Colonic mucosa (tissue), 4 donors: ENCODE measurements at regions not wholly inside any gene's neighbourhood (a gene's known extent, or its start where the extent isn't known, plus 50 kb on each side); places are given as distances from the start of the nearest gene placed in this dataset.
A peak's percentile ranks its signal among the peaks of the same experiment; 100 is the strongest.

Experiments used
- DNase-seq: peaks from one replicate; pipeline ENCODE4 v3.0.0-alpha.2; 2020
- H3K27ac ChIP-seq: fragments of 200-600 bp; one replicate; pipeline ENCODE4 v1.8.0; 2021
- H3K27me3 ChIP-seq: fragments of 200-600 bp; one replicate; pipeline ENCODE4 v1.8.0; 2021
- H3K36me3 ChIP-seq: fragments of 200-600 bp; one replicate; pipeline ENCODE4 v1.8.0; 2021
- H3K4me1 ChIP-seq: fragments of 200-600 bp; one replicate; pipeline ENCODE4 v1.8.0; 2021; ENCODE audit warnings: mild to moderate bottlenecking
- H3K4me3 ChIP-seq: fragments of 200-600 bp; one replicate; pipeline ENCODE4 v1.8.0; 2021
- H3K9ac ChIP-seq, 2 donors: one replicate each; pipeline ENCODE4 v1.7.0; 2013; ENCODE audit warnings: control low read depth in 2 of 2, low read depth in 2 of 2, low read length in 2 of 2
- H3K9me3 ChIP-seq: fragments of 200-600 bp; one replicate; pipeline ENCODE4 v1.8.0; 2021
- CTCF ChIP-seq: fragments of 200-600 bp; IDR thresholded peaks from one replicate; pipeline ENCODE4 v1.8.0; 2022; ENCODE audit warnings: antibody characterized with exemption, mild to moderate bottlenecking
- intact Hi-C: fragments of 100-400 bp; cut with DNase I; formaldehyde crosslinking; loops from one replicate; pipeline ENCODE4 v1.14.1; 2022
- donor health status: healthy.
- donor health status: DM: no; HTN: no; CAD: no.
- donor health status: DM: no; HTN: no; CAD: no.

- H3K9ac ChIP-seq = no peak overlapping the region
- TF ChIP-seq CTCF = no peak
- H3K9me3 ChIP-seq = no peaks in the 10 kb centered on the region
- no peaks in the 10 kb centered on the region for H3K4me1 ChIP-seq
- no peak for DNase-seq
- H3K27ac ChIP-seq = no peak overlapping the region
- H3K27me3 ChIP-seq = no peaks in the 10 kb centered on the region
- intact Hi-C loops = no loop called here
- no peaks in the 10 kb centered on the region for H3K36me3 ChIP-seq
- no peak overlapping the region for H3K4me3 ChIP-seq
These were observed 79.1 kb upstream of the HNF1B start for GRCh38 chr17:37823996-37824395.

- no peak for DNase-seq
- intact Hi-C loops = no loop called here
- H3K4me1 ChIP-seq = no peaks in the 10 kb centered on the region
- H3K27ac ChIP-seq = no peak overlapping the region
- H3K9me3 ChIP-seq = no peaks in the 10 kb centered on the region
- no peaks in the 10 kb centered on the region for H3K36me3 ChIP-seq
- no peaks in the 10 kb centered on the region for H3K27me3 ChIP-seq
- no peak for TF ChIP-seq CTCF
- H3K9ac ChIP-seq = no peak overlapping the region
- H3K4me3 ChIP-seq = no peak overlapping the region
These were observed 76.3 kb upstream of the HNF1B start for GRCh38 chr17:37820995-37821713.

- Histone ChIP-seq H3K36me3 (no peaks in the 10 kb centered on the region), H3K27me3 (no peaks in the 10 kb centered on the region), H3K27ac (no peak overlapping the region), H3K4me1 (no peaks in the 10 kb centered on the region), H3K9ac (no peak overlapping the region), H3K9me3 (no peaks in the 10 kb centered on the region), H3K4me3 (no peak overlapping the region)
- intact Hi-C loops = no loop called here
- TF ChIP-seq CTCF = no peak
- DNase-seq = no peak
These were observed 75.6 kb upstream of the HNF1B start for GRCh38 chr17:37820313-37820994.

- no peak for TF ChIP-seq CTCF
- H3K27me3 ChIP-seq = no peaks in the 10 kb centered on the region
- no peaks in the 10 kb centered on the region for H3K36me3 ChIP-seq
- intact Hi-C loops = no loop called here
- H3K9ac ChIP-seq = no peak overlapping the region
- no peaks in the 10 kb centered on the region for H3K9me3 ChIP-seq
- H3K27ac ChIP-seq = no peak overlapping the region
- H3K4me1 ChIP-seq = no peaks in the 10 kb centered on the region
- H3K4me3 ChIP-seq = no peak overlapping the region
- peak; percentile 51 for DNase-seq
These were observed 73.8 kb upstream of the HNF1B start for GRCh38 chr17:37818689-37819088.

GRCh38 chr17:37816950-37817349 lies 72.1 kb upstream of the HNF1B start:
- Histone ChIP-seq H3K4me1 (no peaks in the 10 kb centered on the region), H3K4me3 (no peak overlapping the region), H3K36me3 (no peaks in the 10 kb centered on the region), H3K27me3 (no peaks in the 10 kb centered on the region), H3K9me3 (no peaks in the 10 kb centered on the region), H3K27ac (no peak overlapping the region), H3K9ac (no peak overlapping the region)
- DNase-seq = no peak
- TF ChIP-seq CTCF = no peak
- intact Hi-C loops = no loop called here
